ENCODE measurements at regions not wholly inside any gene's neighbourhood (a gene's known extent, or its start where the extent isn't known, plus 50 kb on each side); places are given as distances from the start of the nearest gene placed in this dataset.

DNA sequence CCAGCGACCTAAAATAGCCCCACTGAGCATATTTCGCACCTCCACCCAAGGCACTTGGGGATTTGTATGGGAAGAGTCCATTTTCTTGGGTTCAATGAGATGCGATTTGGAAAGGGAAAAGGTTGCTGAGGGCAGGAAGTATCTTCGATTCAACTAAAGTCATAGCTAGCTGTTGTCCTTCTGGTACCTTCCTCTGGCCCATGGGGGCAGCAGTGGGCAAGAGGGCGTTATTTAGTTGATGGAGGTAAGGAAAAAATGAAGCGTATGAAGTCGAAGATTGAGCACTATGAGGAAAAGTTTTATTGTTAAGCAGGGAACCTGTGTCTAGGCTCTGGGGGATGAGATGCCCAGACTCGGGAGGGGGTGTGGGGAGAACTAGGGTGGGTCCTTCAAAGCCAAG, 135.4 kb downstream of the EVX1 start:
- TF ChIP-seq MED1 (CRISPR knock-in tag; IDR thresholded peaks at IDR 0.05) (no peak), ZNF30 (CRISPR knock-in tag; IDR thresholded peaks at IDR 0.05) (no peak), REPIN1 (CRISPR knock-in tag; IDR thresholded peaks at IDR 0.05; ENCODE audit: borderline replicate concordance, low read depth) (no peak), ZNF562 (CRISPR knock-in tag; IDR thresholded peaks at IDR 0.05; ENCODE audit: borderline replicate concordance) (no peak), ZNF691 (CRISPR knock-in tag; IDR thresholded peaks at IDR 0.05; ENCODE audit: borderline replicate concordance, low read depth) (no peak), FOSL1 (CRISPR knock-in tag; IDR thresholded peaks at IDR 0.05; ENCODE audit: borderline replicate concordance) (no peak), CTCF (CRISPR knock-in tag; IDR thresholded peaks at IDR 0.05) (no peak; the same call in 1 of the 2 replicates), TCF7L2 (IDR thresholded peaks at IDR 0.05; ENCODE audit: low read depth, low read length) (no peak), GABPA (IDR thresholded peaks at IDR 0.05; ENCODE audit: low read depth, low read length) (no peak), GABPA (CRISPR knock-in tag; IDR thresholded peaks at IDR 0.05; ENCODE audit: low read depth) (no peak), REST (IDR thresholded peaks at IDR 0.05; ENCODE audit: borderline replicate concordance in 1 of 2, low read depth in 1 of 2, low read length in 2 of 2) (no peak)
